Nephron (organoid): ENCODE measurements at regions not wholly inside any gene's neighbourhood (a gene's known extent, or its start where the extent isn't known, plus 50 kb on each side); places are given as distances from the start of the nearest gene placed in this dataset.

Source experiments
- H3K27ac Mint-ChIP-seq, 3 experiments: 2 replicates each; pipeline ENCODE4 v1.8.0; 2020; ENCODE audit warnings: mixed read lengths in 3 of 3, mild to moderate bottlenecking in 2 of 3, moderate library complexity in 1 of 3
- H3K27me3 Mint-ChIP-seq: 2 replicates; pipeline ENCODE4 v1.8.0; 2021; ENCODE audit warnings: low read depth, mild to moderate bottlenecking, moderate library complexity, mixed read lengths
- H3K36me3 Mint-ChIP-seq: 2 replicates; pipeline ENCODE4 v1.8.0; 2020; ENCODE audit warnings: low read depth, mixed read lengths
- H3K4me1 Mint-ChIP-seq: 2 replicates; pipeline ENCODE4 v1.8.0; 2020; ENCODE audit warnings: mixed read lengths
- H3K4me3 Mint-ChIP-seq, 3 experiments: 2 replicates each; pipeline ENCODE4 v1.8.0; 2020; ENCODE audit warnings: mild to moderate bottlenecking in 3 of 3, mixed read lengths in 3 of 3, moderate library complexity in 2 of 3
- H3K9me3 Mint-ChIP-seq: 2 replicates; pipeline ENCODE4 v1.8.0; 2020; ENCODE audit warnings: mixed read lengths
- CTCF ChIP-seq, 3 experiments: fragments of 200-600 bp; sonication (generic); IDR thresholded peaks; one replicate each; pipeline ENCODE4 v1.5.0; 2021; ENCODE audit warnings: antibody characterized with exemption in 3 of 3; ENCODE audit not compliant: unreplicated experiment in 3 of 3

DNA sequence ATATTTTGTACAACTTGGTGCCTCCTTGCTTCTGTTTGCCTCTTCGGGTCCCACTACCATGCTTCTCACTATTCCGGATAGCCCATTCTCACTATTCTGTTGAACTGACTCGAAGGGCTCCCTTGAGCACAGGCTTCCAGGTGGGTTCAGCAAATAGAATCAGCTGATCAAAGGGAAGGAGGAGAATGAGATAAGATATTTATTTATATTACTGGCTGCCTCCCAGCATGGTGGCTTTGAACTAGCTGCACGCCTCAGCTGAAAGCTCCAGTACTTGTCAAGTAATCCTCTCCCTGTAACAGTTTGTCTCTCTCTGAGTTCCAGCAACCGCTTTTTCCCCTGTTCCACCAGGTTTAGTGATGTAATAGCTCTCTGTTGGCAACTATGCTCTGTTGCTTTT, 187.8 kb upstream of the HNRNPA3 start:
- H3K9me3 Mint-ChIP-seq: no peaks in the 10 kb centered on the region
- peak overlapping the region in 2 of 3 experiments; percentile 14 to 26 for H3K27ac Mint-ChIP-seq
- peaks cover 7% of the 10 kb centered on the region for H3K27me3 Mint-ChIP-seq

DNA sequence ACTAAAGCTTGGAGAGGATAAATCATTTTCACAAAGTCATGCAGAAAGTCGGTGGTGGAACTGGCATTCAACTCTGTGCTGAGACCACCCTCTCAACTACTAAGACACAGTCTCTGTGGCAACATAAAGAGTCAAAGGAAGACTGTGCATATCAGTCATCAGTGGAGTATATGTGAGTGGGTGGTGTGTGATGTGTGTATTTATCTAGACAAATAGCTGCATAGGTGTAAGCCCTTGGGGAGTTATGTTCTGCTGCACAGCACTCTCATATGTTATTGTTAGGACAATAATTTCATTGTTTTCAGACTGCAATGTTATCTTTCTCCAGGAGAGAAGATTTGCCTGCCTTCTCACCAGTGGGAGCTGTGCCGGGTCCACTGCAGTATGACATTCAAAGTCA, 186.3 kb upstream of the HNRNPA3 start:
- Mint-ChIP-seq H3K9me3 (no peaks in the 10 kb centered on the region), H3K27ac (peak overlapping the region in 1 of 3 experiments; percentile 58), H3K27me3 (peaks cover 7% of the 10 kb centered on the region), H3K36me3 (no peaks in the 10 kb centered on the region), H3K4me1 (peaks cover 35% of the 10 kb centered on the region), H3K4me3 (no peak overlapping the region)
- no peak for TF ChIP-seq CTCF (IDR thresholded peaks at IDR 0.05; ENCODE audit: unreplicated experiment in 3 of 3)

More for the DNA sequence above, 187.8 kb upstream of the HNRNPA3 start:
- no peaks in the 10 kb centered on the region for H3K36me3 Mint-ChIP-seq
- peaks cover 36% of the 10 kb centered on the region for H3K4me1 Mint-ChIP-seq
- H3K4me3 Mint-ChIP-seq: no peak overlapping the region
- no peak for TF ChIP-seq CTCF (IDR thresholded peaks at IDR 0.05; ENCODE audit: unreplicated experiment in 3 of 3)

GRCh38 chr2:177026956-177027355, 185.6 kb upstream of the HNRNPA3 start:
- H3K36me3 Mint-ChIP-seq: no peaks in the 10 kb centered on the region
- H3K27me3 Mint-ChIP-seq: peaks cover 7% of the 10 kb centered on the region
- H3K27ac Mint-ChIP-seq: no peak overlapping the region

GRCh38 chr2:177028296-177028695, 184.3 kb upstream of the HNRNPA3 start:
- peak overlapping the region in 1 of 3 experiments; percentile 28 for H3K27ac Mint-ChIP-seq
- no peak overlapping the region for H3K4me3 Mint-ChIP-seq
- no peaks in the 10 kb centered on the region for H3K9me3 Mint-ChIP-seq
- TF ChIP-seq CTCF (IDR thresholded peaks at IDR 0.05; ENCODE audit: unreplicated experiment in 3 of 3): no peak
- H3K4me1 Mint-ChIP-seq: peaks cover 37% of the 10 kb centered on the region
- no peaks in the 10 kb centered on the region for H3K36me3 Mint-ChIP-seq
- peaks cover 7% of the 10 kb centered on the region for H3K27me3 Mint-ChIP-seq

More at GRCh38 chr2:177026956-177027355, 185.6 kb upstream of the HNRNPA3 start:
- Mint-ChIP-seq H3K4me1 (peaks cover 37% of the 10 kb centered on the region), H3K9me3 (no peaks in the 10 kb centered on the region), H3K4me3 (no peak overlapping the region)
- no peak for TF ChIP-seq CTCF (IDR thresholded peaks at IDR 0.05; ENCODE audit: unreplicated experiment in 3 of 3)

DNA sequence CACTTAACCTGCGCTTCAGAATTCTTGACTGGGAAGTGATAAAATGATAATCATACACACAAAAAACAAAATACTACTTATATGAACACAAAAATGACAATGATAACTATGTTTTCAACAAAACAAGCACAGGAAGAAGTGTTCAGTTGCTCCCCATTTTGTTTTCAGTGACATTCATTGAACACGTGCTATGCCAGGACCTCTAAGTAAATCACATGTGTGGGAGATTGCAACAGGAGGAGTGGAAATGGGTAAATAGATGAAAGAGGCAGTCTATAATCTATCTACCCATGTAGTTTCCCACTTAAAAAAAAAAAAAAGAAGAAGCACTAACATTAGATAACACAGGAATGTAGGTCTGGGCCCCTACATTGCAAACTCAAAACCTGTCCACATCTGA, 183.5 kb upstream of the HNRNPA3 start:
- no peaks in the 10 kb centered on the region for H3K9me3 Mint-ChIP-seq
- TF ChIP-seq CTCF (IDR thresholded peaks at IDR 0.05; ENCODE audit: unreplicated experiment in 3 of 3): no peak

GRCh38 chr2:177029501-177029900, 183.1 kb upstream of the HNRNPA3 start:
- no peaks in the 10 kb centered on the region for H3K9me3 Mint-ChIP-seq
- no peaks in the 10 kb centered on the region for H3K36me3 Mint-ChIP-seq
- TF ChIP-seq CTCF (IDR thresholded peaks at IDR 0.05; ENCODE audit: unreplicated experiment in 3 of 3): no peak
- H3K4me1 Mint-ChIP-seq: peaks cover 37% of the 10 kb centered on the region
- peak overlapping the region in 1 of 3 experiments; percentile 28 for H3K27ac Mint-ChIP-seq
- H3K4me3 Mint-ChIP-seq: no peak overlapping the region
- H3K27me3 Mint-ChIP-seq: peaks cover 7% of the 10 kb centered on the region

More for the DNA sequence above, 183.5 kb upstream of the HNRNPA3 start:
- H3K27me3 Mint-ChIP-seq: peaks cover 7% of the 10 kb centered on the region
- H3K27ac Mint-ChIP-seq: peak overlapping the region in 2 of 3 experiments; percentile 28 to 37
- H3K4me3 Mint-ChIP-seq: no peak overlapping the region
- H3K36me3 Mint-ChIP-seq: no peaks in the 10 kb centered on the region
- H3K4me1 Mint-ChIP-seq: peaks cover 37% of the 10 kb centered on the region
